ENCODE measurements at regions not wholly inside any gene's neighbourhood (a gene's known extent, or its start where the extent isn't known, plus 50 kb on each side); places are given as distances from the start of the nearest gene placed in this dataset.

DNA sequence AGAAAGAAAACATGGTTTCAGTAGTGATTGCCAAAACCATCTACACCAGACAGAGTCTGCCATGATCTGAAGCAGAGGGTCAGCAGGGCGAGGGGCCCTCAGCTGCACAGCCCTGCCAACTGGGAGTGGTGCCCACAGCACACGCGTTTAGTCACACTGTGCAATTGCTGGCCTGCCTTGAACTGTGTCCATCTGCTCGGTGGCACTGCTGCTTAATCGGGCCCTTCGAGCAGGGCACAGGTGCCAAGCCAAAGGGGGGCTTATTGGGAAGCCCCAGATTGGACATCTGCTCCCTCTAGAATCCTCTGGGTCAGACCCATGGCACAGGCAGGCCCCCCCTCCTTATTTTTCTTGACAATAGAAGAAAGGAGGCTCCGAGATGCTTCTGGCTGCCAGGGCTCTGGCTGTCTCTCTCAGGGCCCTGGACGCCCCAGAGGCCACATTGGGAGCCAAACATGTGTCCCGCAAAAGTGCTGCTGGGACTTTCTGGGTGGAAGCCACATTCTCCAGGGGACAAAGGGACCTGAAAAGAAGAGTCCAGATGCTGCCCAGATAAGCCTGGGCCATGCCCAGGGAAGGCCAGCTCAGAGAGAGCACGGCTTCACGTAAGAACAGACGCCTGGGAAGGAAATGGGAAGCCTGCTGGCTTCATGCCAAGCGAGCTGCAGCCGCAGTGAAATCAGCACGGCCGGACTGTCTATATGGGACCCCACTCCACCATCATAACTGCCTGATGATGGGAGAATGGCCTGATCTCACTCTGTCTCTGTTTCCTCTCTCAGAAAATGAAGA, 349.2 kb downstream of the GADD45G start:
- TF ChIP-seq, protein P1, sequence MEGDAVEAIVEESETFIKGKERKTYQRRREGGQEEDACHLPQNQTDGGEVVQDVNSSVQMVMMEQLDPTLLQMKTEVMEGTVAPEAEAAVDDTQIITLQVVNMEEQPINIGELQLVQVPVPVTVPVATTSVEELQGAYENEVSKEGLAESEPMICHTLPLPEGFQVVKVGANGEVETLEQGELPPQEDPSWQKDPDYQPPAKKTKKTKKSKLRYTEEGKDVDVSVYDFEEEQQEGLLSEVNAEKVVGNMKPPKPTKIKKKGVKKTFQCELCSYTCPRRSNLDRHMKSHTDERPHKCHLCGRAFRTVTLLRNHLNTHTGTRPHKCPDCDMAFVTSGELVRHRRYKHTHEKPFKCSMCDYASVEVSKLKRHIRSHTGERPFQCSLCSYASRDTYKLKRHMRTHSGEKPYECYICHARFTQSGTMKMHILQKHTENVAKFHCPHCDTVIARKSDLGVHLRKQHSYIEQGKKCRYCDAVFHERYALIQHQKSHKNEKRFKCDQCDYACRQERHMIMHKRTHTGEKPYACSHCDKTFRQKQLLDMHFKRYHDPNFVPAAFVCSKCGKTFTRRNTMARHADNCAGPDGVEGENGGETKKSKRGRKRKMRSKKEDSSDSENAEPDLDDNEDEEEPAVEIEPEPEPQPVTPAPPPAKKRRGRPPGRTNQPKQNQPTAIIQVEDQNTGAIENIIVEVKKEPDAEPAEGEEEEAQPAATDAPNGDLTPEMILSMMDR (IDR thresholded peaks at IDR 0.05), result no peak
- TF ChIP-seq POLR2A (IDR thresholded peaks at IDR 0.05), result no peak
